Keratinocyte (primary cell): ENCODE measurements at regions not wholly inside any gene's neighbourhood (a gene's known extent, or its start where the extent isn't known, plus 50 kb on each side); places are given as distances from the start of the nearest gene placed in this dataset.

ENCODE experiments used
- DNase-seq: peaks from one replicate; pipeline ENCODE4 v3.0.0-alpha.2; 2011; ENCODE audit warnings: low read depth, missing footprints, low spot score
- FAIRE-seq: peaks from 2 replicates; lab custom pipeline; 2011; peaks lifted over from hg19 to GRCh38; lab: Jason Lieb, UNC
- H2AFZ ChIP-seq: 2 replicates; pipeline ENCODE4 v1.6.0; 2012; ENCODE audit warnings: low read length, control low read depth, inconsistent platforms; ENCODE audit not compliant: control insufficient read depth
- H3K27ac ChIP-seq: 2 replicates; pipeline ENCODE4 v1.5.1; 2011; ENCODE audit warnings: low read length; ENCODE audit not compliant: control insufficient read depth, insufficient read depth
- H3K27me3 ChIP-seq: 3 replicates; pipeline ENCODE4 v1.6.0; 2011; ENCODE audit warnings: low read length; ENCODE audit not compliant: control insufficient read depth, insufficient read depth; ENCODE audit errors: extremely low read depth
- H3K36me3 ChIP-seq, 2 experiments: 2 replicates in 1 of 2; 3 replicates in 1 of 2; pipeline ENCODE4 v1.5.1; 2011; ENCODE audit warnings: low read length in 2 of 2, mild to moderate bottlenecking in 1 of 2; ENCODE audit not compliant: control insufficient read depth in 2 of 2, insufficient read depth in 2 of 2; ENCODE audit errors: extremely low read depth in 1 of 2
- H3K4me1 ChIP-seq: 3 replicates; pipeline ENCODE4 v1.5.1; 2011; ENCODE audit warnings: low read length; ENCODE audit not compliant: control insufficient read depth, insufficient read depth; ENCODE audit errors: extremely low read depth
- H3K4me2 ChIP-seq: 3 replicates; pipeline ENCODE4 v1.6.0; 2011; ENCODE audit warnings: low read depth, low read length; ENCODE audit not compliant: control insufficient read depth, insufficient read depth; ENCODE audit errors: extremely low read depth
- H3K4me3 ChIP-seq, 3 experiments: fragments of 200-600 bp in 1 of 3; sonication (generic) in 1 of 3; 2 replicates in 2 of 3; 3 replicates in 1 of 3; pipeline ENCODE4 v1.5.1; 2011 to 2016; ENCODE audit warnings: low read length in 3 of 3, mild to moderate bottlenecking in 3 of 3, control low read depth in 2 of 3, inconsistent platforms in 1 of 3, low read depth in 1 of 3, mixed read lengths in 1 of 3, mixed run types in 1 of 3, moderate library complexity in 1 of 3; ENCODE audit not compliant: control insufficient read depth in 2 of 3, insufficient read depth in 2 of 3; ENCODE audit errors: extremely low read depth in 1 of 3
- H3K79me2 ChIP-seq: 2 replicates; pipeline ENCODE4 v1.6.0; 2012; ENCODE audit warnings: low read length; ENCODE audit not compliant: control insufficient read depth, insufficient read depth
- H3K9ac ChIP-seq: 3 replicates; pipeline ENCODE4 v1.6.0; 2011; ENCODE audit warnings: low read length; ENCODE audit not compliant: control insufficient read depth, insufficient read depth; ENCODE audit errors: extremely low read depth
- H3K9me1 ChIP-seq: 3 replicates; pipeline ENCODE4 v1.6.0; 2011; ENCODE audit warnings: low read length; ENCODE audit not compliant: control insufficient read depth, insufficient read depth; ENCODE audit errors: extremely low read depth
- H3K9me3 ChIP-seq: 2 replicates; pipeline ENCODE4 v1.5.1; 2012; ENCODE audit warnings: low read depth, low read length; ENCODE audit not compliant: control insufficient read depth
- H4K20me1 ChIP-seq: 3 replicates; pipeline ENCODE4 v1.6.0; 2011; ENCODE audit warnings: low read length; ENCODE audit not compliant: control insufficient read depth, insufficient read depth; ENCODE audit errors: extremely low read depth
- EZH2 ChIP-seq: IDR thresholded peaks from one replicate; pipeline ENCODE4 v1.6.1; 2012; ENCODE audit warnings: inconsistent platforms, mild to moderate bottlenecking, low read length, moderate library complexity
- dilution Hi-C: fragments of 300-500 bp; cut with MboI; formaldehyde crosslinking; loops from one replicate; pipeline ENCODE4 v1.7.0; 2020; ENCODE audit warnings: low sequenced_read_pairs; ENCODE audit not compliant: extremely low pct_ligation_motif_present
- TF ChIP-seq, protein P1 (sequence below), 3 experiments: IDR thresholded peaks in 1 of 3; conservative IDR thresholded peaks in 1 of 3; optimal IDR thresholded peaks in 1 of 3; 2 replicates in 2 of 3; 3 replicates in 1 of 3; pipeline versions ENCODE3 to v1.5.1; 2011; ENCODE audit warnings: low read length in 3 of 3, mild to moderate bottlenecking in 3 of 3, moderate library complexity in 2 of 3, control low read depth in 1 of 3, inconsistent platforms in 1 of 3; ENCODE audit not compliant: insufficient read depth in 2 of 3; ENCODE audit errors: extremely low read depth in 1 of 3

DNA sequence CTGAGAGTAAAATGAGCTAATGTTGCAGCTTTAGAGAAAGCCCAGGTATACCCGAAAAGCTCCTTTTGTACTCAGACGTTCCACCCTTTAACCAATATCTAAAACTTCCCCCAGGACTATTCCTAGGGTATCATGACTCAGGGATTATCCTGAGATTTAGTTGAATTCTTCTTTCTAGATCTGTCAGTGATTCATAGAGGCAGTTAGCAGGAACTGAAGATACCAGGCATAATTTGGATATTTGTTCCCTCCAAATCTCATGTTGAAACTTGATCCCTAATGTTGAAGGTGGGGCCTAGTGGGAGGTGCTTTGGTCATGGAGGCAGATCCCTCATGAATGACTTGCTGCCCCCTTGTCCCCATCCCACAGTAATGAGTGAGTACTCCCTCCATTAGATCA, 161.2 kb upstream of the LRP1B start:
- FAIRE-seq: peak; percentile 59
- Histone ChIP-seq H2AFZ (peak overlapping the region; percentile 53), H3K27me3 (no peaks in the 10 kb centered on the region), H3K4me2 (peak overlapping the region; percentile 39), H3K27ac (no peak overlapping the region), H3K4me3 (no peak overlapping the region), H4K20me1 (no peaks in the 10 kb centered on the region), H3K4me1 (peaks cover 11% of the 10 kb centered on the region), H3K9me1 (no peaks in the 10 kb centered on the region), H3K9ac (no peak overlapping the region), H3K36me3 (no peaks in the 10 kb centered on the region), H3K9me3 (no peaks in the 10 kb centered on the region), H3K79me2 (no peaks in the 10 kb centered on the region)
- no peak for DNase-seq
- no peak for TF ChIP-seq EZH2
- TF ChIP-seq, protein P1, sequence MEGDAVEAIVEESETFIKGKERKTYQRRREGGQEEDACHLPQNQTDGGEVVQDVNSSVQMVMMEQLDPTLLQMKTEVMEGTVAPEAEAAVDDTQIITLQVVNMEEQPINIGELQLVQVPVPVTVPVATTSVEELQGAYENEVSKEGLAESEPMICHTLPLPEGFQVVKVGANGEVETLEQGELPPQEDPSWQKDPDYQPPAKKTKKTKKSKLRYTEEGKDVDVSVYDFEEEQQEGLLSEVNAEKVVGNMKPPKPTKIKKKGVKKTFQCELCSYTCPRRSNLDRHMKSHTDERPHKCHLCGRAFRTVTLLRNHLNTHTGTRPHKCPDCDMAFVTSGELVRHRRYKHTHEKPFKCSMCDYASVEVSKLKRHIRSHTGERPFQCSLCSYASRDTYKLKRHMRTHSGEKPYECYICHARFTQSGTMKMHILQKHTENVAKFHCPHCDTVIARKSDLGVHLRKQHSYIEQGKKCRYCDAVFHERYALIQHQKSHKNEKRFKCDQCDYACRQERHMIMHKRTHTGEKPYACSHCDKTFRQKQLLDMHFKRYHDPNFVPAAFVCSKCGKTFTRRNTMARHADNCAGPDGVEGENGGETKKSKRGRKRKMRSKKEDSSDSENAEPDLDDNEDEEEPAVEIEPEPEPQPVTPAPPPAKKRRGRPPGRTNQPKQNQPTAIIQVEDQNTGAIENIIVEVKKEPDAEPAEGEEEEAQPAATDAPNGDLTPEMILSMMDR (optimal IDR thresholded peaks at IDR 0.05 in 1 of 3, IDR thresholded peaks at IDR 0.05 in 1 of 3, conservative IDR thresholded peaks at IDR 0.05 in 1 of 3; ENCODE audit: extremely low read depth in 1 of 3, insufficient read depth in 2 of 3, low read length in 3 of 3): no peak
- dilution Hi-C loops: no loop called here

DNA sequence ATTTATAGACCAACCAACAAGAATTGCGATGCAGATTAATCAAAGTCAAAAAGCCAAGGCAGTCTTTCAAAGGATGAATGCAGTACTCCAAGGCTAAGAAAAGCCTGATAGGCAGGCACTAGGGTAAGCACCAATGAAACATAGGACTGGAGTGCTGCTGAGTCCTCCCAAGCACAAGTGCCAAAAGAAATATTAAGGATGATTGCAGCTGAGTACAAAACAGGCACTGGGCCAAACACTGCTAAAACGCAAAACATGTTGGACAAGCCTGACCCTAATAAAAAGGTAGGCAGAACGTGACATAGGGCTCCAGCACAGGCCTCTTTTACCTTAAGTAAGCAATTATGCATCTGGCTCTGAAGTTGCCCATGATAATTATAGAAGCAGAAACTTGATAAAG, 160.1 kb upstream of the LRP1B start:
- TF ChIP-seq EZH2: no peak
- TF ChIP-seq, protein P1 (optimal IDR thresholded peaks at IDR 0.05 in 1 of 3, IDR thresholded peaks at IDR 0.05 in 1 of 3, conservative IDR thresholded peaks at IDR 0.05 in 1 of 3; ENCODE audit: extremely low read depth in 1 of 3, insufficient read depth in 2 of 3, low read length in 3 of 3): no peak
- Histone ChIP-seq H3K36me3 (no peaks in the 10 kb centered on the region), H3K9me3 (no peaks in the 10 kb centered on the region), H2AFZ (no peak overlapping the region), H3K4me3 (no peak overlapping the region), H3K79me2 (no peaks in the 10 kb centered on the region), H3K9ac (no peak overlapping the region), H3K4me2 (no peak overlapping the region), H3K9me1 (no peaks in the 10 kb centered on the region), H4K20me1 (no peaks in the 10 kb centered on the region), H3K4me1 (peaks cover 11% of the 10 kb centered on the region), H3K27me3 (no peaks in the 10 kb centered on the region), H3K27ac (no peak overlapping the region)
- no peak for DNase-seq
- peak; percentile 5 for FAIRE-seq
- dilution Hi-C loops: no loop called here
